RWPE2 (cell line): ENCODE measurements at regions not wholly inside any gene's neighbourhood (a gene's known extent, or its start where the extent isn't known, plus 50 kb on each side); places are given as distances from the start of the nearest gene placed in this dataset.

Experiments
- ATAC-seq: fragments of 200-7000 bp; cut with Tn5 transposase; 3 replicates; pipeline ENCODE4 v1.9.1; 2021; ENCODE audit warnings: low read depth
- DNase-seq: peaks from one replicate; pipeline ENCODE4 v3.0.0-alpha.2; 2020; ENCODE audit warnings: low spot score
- H3K27ac ChIP-seq: fragments of 450-650 bp; 2 replicates; pipeline ENCODE4 v1.5.1; 2017; ENCODE audit warnings: mild to moderate bottlenecking; ENCODE audit not compliant: poor library complexity, severe bottlenecking
- H3K27me3 ChIP-seq: fragments of 250-450 bp; sonication (Bioruptor Pico); 2 replicates; pipeline ENCODE4 v1.5.1; 2021; ENCODE audit warnings: mild to moderate bottlenecking, moderate library complexity; ENCODE audit not compliant: insufficient read depth, poor library complexity, severe bottlenecking
- H3K36me3 ChIP-seq: fragments of 250-450 bp; sonication (Bioruptor Pico); 2 replicates; pipeline ENCODE4 v1.5.1; 2020; ENCODE audit warnings: low read depth, mild to moderate bottlenecking, moderate library complexity
- H3K4me1 ChIP-seq: fragments of 250-450 bp; sonication (Bioruptor Pico); 2 replicates; pipeline ENCODE4 v1.5.1; 2021; ENCODE audit warnings: mild to moderate bottlenecking, moderate library complexity; ENCODE audit not compliant: insufficient read depth, poor library complexity, severe bottlenecking
- H3K4me3 ChIP-seq: fragments of 250-450 bp; sonication (Bioruptor Pico); 2 replicates; pipeline ENCODE4 v1.5.1; 2021; ENCODE audit warnings: mild to moderate bottlenecking, moderate library complexity; ENCODE audit not compliant: severe bottlenecking
- H3K9me3 ChIP-seq: fragments of 250-450 bp; sonication (Bioruptor Pico); 2 replicates; pipeline ENCODE4 v1.5.1; 2021; ENCODE audit warnings: mild to moderate bottlenecking, moderate library complexity; ENCODE audit not compliant: severe bottlenecking
- CTCF ChIP-seq: fragments of 450-650 bp; IDR thresholded peaks from one replicate; pipeline ENCODE4 v1.5.1; 2017; ENCODE audit warnings: mild to moderate bottlenecking, moderate library complexity; ENCODE audit not compliant: poor library complexity, severe bottlenecking

DNA sequence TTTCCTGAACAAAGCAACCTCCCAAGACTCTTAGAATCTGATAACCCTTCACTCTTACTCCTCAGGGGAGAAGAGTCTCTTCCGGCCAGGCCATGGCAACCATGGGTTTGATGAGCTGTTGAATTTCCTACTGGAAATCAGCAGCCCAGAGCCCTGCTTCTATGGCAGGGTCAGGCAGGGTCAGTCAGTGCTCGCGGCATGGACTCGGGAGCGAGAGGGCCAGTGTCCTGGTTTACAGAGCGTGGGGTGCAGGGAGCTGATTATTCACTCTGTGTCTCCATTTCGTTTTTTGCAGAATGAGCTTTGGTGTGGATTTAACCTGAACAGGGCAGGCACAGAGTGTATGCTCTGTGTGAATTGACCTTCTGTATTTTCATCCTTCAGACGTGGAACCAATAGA is 340.6 kb upstream of the SFSWAP start:
- no peak for TF ChIP-seq CTCF
- Histone ChIP-seq H3K36me3 (no peaks in the 10 kb centered on the region), H3K27ac (no peak overlapping the region), H3K27me3 (no peaks in the 10 kb centered on the region), H3K4me3 (no peak overlapping the region), H3K9me3 (no peaks in the 10 kb centered on the region), H3K4me1 (no peaks in the 10 kb centered on the region)
- no peak for DNase-seq
- no peak for ATAC-seq

DNA sequence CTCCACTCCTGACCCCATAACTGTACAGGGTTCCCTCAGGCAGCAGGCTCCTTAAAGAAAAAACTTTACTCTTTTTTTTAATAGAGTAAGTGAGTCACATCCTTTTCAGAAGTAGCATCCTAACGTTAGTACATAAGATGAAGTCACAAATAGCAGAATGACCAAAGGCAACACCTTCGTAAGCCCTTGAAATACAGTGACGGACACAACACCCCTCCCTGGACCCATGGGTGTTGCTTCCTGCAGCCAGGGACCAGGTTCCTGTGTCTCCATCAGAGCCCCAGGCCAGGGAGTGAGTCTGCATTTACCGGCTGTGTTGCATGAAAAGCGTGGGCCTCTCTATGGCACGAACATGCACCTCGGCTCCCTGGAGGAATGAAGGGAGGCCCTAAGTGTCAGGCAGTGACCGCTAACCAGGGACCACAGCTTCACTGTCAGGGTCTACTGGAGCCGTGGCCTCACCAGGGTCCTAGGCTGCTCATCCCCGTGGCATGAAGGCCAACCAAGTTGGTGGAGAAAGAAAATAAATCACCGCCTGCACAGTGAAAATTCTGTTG is 340.0 kb upstream of the SFSWAP start:
- Histone ChIP-seq H3K36me3 (no peaks in the 10 kb centered on the region), H3K27ac (no peak overlapping the region), H3K4me1 (no peaks in the 10 kb centered on the region), H3K4me3 (no peak overlapping the region), H3K9me3 (no peaks in the 10 kb centered on the region), H3K27me3 (no peaks in the 10 kb centered on the region)
- no peak for TF ChIP-seq CTCF
- DNase-seq (no peak), ATAC-seq (no peak; the same call in 2 of the 3 replicates)

DNA sequence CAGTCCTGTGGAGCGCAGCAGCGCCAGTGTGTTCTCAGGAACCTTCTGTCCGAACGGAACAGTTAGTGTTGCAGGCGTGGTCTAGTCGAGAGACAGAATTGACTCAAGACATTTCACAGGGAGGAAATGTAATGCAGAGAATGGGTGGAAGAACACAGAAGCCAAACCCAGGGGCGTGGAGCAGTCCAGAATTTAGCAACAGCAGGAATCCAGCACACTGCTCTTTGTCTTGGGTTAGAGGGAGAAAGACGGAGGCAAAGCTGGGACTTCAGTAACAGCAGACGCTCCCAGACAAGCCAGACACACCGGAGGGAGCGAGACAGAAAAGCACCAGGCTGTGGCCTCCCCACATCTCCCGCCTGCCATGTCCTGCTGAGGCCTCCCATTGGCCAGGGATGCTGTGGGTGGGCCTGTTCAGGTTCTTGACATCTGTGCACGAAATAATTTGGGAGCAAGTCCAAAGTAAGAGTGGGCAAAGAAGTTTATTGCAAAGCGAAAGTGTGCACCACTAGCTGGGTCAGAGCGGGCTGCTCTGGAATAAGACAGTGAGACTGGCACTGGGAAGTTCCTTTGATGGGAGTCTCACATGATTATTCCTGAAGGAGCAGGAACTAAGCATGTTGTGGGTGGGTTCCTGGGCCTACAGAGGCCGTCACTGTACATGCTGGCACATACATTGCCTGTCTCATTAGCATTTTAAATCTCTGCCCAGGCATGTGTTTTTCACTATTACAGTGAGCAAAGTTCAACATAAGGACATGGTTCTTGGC is 339.3 kb upstream of the SFSWAP start:
- Histone ChIP-seq H3K27ac (no peak overlapping the region), H3K4me1 (no peaks in the 10 kb centered on the region), H3K36me3 (no peaks in the 10 kb centered on the region), H3K9me3 (no peaks in the 10 kb centered on the region), H3K27me3 (no peaks in the 10 kb centered on the region), H3K4me3 (no peak overlapping the region)
- TF ChIP-seq CTCF = no peak
- DNase-seq = no peak
- no peak for ATAC-seq

DNA sequence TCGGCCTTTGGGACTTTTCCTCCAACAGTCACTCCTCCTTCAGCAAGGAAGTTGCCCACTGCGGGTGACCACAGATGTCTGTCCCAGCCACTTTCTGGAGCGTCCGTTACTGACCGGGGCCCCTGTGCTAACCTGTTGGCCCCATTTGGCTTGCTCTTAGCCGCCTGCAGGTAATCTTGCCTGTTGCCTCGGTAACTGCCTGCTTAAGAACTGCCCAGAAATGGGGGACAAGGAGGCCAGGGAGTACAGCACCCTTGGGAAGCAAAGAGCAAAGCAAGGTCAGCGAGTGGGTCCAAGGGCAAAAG is 338.8 kb upstream of the SFSWAP start:
- no peaks in the 10 kb centered on the region for H3K4me1 ChIP-seq
- H3K27ac ChIP-seq = no peak overlapping the region
- no peaks in the 10 kb centered on the region for H3K9me3 ChIP-seq
- DNase-seq = no peak
- TF ChIP-seq CTCF = no peak
- H3K27me3 ChIP-seq = no peaks in the 10 kb centered on the region
- H3K36me3 ChIP-seq = no peaks in the 10 kb centered on the region
- no peak overlapping the region for H3K4me3 ChIP-seq
- no peak for ATAC-seq

GRCh38 chr12:131372706-131373195 is 338.1 kb upstream of the SFSWAP start:
- Histone ChIP-seq H3K27ac (no peak overlapping the region), H3K4me3 (no peak overlapping the region), H3K9me3 (no peaks in the 10 kb centered on the region), H3K4me1 (no peaks in the 10 kb centered on the region), H3K27me3 (no peaks in the 10 kb centered on the region), H3K36me3 (no peaks in the 10 kb centered on the region)
- ATAC-seq (no peak), DNase-seq (no peak)
- TF ChIP-seq CTCF = no peak
